ENCODE measurements at regions not wholly inside any gene's neighbourhood (a gene's known extent, or its start where the extent isn't known, plus 50 kb on each side); places are given as distances from the start of the nearest gene placed in this dataset.
"Not testable (repeated sequence)": the region's sequence is repeated elsewhere in the genome, so short reads cannot be mapped to it uniquely, and the experiment has no call there.

DNA sequence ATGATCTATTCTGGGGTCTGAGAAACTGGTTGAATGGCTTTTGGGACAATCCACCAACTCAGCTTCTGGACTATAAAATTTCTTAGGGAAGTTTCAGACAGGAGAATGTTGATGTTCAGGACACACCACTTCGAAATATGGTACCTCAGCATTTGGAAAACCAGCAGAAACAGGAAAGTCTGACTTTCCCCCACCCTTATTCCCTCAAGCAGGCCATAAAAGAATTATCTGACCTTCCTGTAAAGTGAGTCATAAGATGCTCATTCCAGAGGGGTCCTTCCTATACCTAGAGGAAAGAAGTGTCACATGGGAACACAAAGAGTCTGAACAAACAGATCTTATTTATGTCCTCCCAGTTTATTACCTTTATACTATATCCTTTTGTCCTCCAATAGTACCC, 415.0 kb downstream of the CPS1 start:
- H3K4me1 ChIP-seq (ENCODE audit: control insufficient read depth in 1 of 2, insufficient read depth in 2 of 2, low read length in 2 of 2) = no peaks in the 10 kb centered on the region
- Mint-ChIP-seq H3K27ac (no peak overlapping the region), H3K4me3 (no peak overlapping the region), H3K27me3 (ENCODE audit: low read depth in 3 of 3) (no peaks in the 10 kb centered on the region), H3K36me3 (no peaks in the 10 kb centered on the region), H3K4me1 (no peaks in the 10 kb centered on the region), H3K9me3 (peaks cover 0 to 2% (median 0%) of the 10 kb centered on the region in 7 donors)
- no peak overlapping the region for H2AFZ ChIP-seq (ENCODE audit: insufficient read depth, low read depth, low read length, poor library complexity, severe bottlenecking)
- no CpG with 5 or more reads among the region's 1 CpG for WGBS (ENCODE audit: insufficient coverage)
- DNase-seq = no peak
- no peaks in the 10 kb centered on the region for H3K79me2 ChIP-seq (ENCODE audit: insufficient read depth, low read length)
- no peaks in the 10 kb centered on the region for H4K20me1 ChIP-seq (ENCODE audit: insufficient read depth, low read length)
- H3K36me3 ChIP-seq (replicated peaks in 1 of 2; ENCODE audit: control insufficient read depth in 1 of 2, insufficient read depth in 2 of 2, low read length in 2 of 2) = no peaks in the 10 kb centered on the region
- no peaks in the 10 kb centered on the region for H3K27me3 ChIP-seq (ENCODE audit: control insufficient read depth in 2 of 2, insufficient read depth in 2 of 2, low read length in 2 of 2)
- no peak overlapping the region for H3K4me3 ChIP-seq (replicated peaks in 1 of 3; ENCODE audit: low read depth in 2 of 3, low read length in 3 of 3)
- H3K27ac ChIP-seq (ENCODE audit: low read depth in 1 of 2, low read length in 2 of 2) = no peak overlapping the region
- intact Hi-C loops (cut with micrococcal nuclease) = no loop called here
- H3K4me2 ChIP-seq (replicated peaks; ENCODE audit: extremely low read depth, low read length, poor library complexity, severe bottlenecking) = no peak overlapping the region
- H3K9ac ChIP-seq (ENCODE audit: insufficient read depth, low read length, poor library complexity, severe bottlenecking) = no peak overlapping the region
- H3K9me3 ChIP-seq (replicated peaks in 1 of 2; ENCODE audit: control insufficient read depth in 1 of 2, insufficient read depth in 1 of 2, low read length in 2 of 2) = no peaks in the 10 kb centered on the region
- TF ChIP-seq, protein P1, sequence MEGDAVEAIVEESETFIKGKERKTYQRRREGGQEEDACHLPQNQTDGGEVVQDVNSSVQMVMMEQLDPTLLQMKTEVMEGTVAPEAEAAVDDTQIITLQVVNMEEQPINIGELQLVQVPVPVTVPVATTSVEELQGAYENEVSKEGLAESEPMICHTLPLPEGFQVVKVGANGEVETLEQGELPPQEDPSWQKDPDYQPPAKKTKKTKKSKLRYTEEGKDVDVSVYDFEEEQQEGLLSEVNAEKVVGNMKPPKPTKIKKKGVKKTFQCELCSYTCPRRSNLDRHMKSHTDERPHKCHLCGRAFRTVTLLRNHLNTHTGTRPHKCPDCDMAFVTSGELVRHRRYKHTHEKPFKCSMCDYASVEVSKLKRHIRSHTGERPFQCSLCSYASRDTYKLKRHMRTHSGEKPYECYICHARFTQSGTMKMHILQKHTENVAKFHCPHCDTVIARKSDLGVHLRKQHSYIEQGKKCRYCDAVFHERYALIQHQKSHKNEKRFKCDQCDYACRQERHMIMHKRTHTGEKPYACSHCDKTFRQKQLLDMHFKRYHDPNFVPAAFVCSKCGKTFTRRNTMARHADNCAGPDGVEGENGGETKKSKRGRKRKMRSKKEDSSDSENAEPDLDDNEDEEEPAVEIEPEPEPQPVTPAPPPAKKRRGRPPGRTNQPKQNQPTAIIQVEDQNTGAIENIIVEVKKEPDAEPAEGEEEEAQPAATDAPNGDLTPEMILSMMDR (IDR thresholded peaks at IDR 0.05) = no peak

DNA sequence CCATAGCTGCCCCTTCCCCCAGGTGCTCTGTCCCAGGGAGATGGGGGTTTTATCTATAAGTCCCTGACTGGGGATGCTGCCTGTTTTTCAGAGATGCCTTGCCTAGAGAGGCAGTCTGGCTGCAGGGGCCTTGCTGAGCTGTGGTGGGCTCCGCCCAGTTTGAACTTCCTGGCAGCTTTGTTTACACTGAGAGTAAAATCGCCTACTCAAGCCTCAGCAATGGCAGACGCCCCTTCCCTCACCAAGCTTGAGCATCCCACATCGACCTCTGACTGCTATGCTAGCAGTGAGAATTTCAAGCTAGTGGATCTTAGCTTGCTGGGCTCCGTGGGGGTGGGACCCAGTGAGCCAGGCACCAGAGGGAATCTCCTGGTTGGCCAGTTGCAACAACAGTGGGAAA, 430.4 kb downstream of the CPS1 start:
- H3K4me1 ChIP-seq (ENCODE audit: control insufficient read depth in 1 of 2, insufficient read depth in 2 of 2, low read length in 2 of 2); H3K27ac Mint-ChIP-seq: not testable (repeated sequence)
- peaks cover 2 to 13% (median 7%) of the 10 kb centered on the region in 7 donors for H3K9me3 Mint-ChIP-seq

More for the DNA sequence above, 430.4 kb downstream of the CPS1 start:
- H2AFZ ChIP-seq (ENCODE audit: insufficient read depth, low read depth, low read length, poor library complexity, severe bottlenecking); H3K36me3 Mint-ChIP-seq; H3K79me2 ChIP-seq (ENCODE audit: insufficient read depth, low read length); H3K27me3 ChIP-seq (ENCODE audit: control insufficient read depth in 2 of 2, insufficient read depth in 2 of 2, low read length in 2 of 2); H3K27ac ChIP-seq (ENCODE audit: low read depth in 1 of 2, low read length in 2 of 2); H3K4me3 Mint-ChIP-seq; H3K27me3 Mint-ChIP-seq (ENCODE audit: low read depth in 3 of 3); H3K4me2 ChIP-seq (replicated peaks; ENCODE audit: extremely low read depth, low read length, poor library complexity, severe bottlenecking); H3K9ac ChIP-seq (ENCODE audit: insufficient read depth, low read length, poor library complexity, severe bottlenecking); DNase-seq; intact Hi-C loops (cut with micrococcal nuclease); H3K4me1 Mint-ChIP-seq; H3K36me3 ChIP-seq (replicated peaks in 1 of 2; ENCODE audit: control insufficient read depth in 1 of 2, insufficient read depth in 2 of 2, low read length in 2 of 2); H3K4me3 ChIP-seq (replicated peaks in 1 of 3; ENCODE audit: low read depth in 2 of 3, low read length in 3 of 3); H4K20me1 ChIP-seq (ENCODE audit: insufficient read depth, low read length): not testable (repeated sequence)
- WGBS (ENCODE audit: insufficient coverage) = 93% methylated on average over 5 of the region's 5 CpGs
- H3K9me3 ChIP-seq (replicated peaks in 1 of 2; ENCODE audit: control insufficient read depth in 1 of 2, insufficient read depth in 1 of 2, low read length in 2 of 2) = peaks cover 14 to 18% of the 10 kb centered on the region in 2 donors
